Ectodermal cell (in vitro differentiated cells): ENCODE measurements at regions not wholly inside any gene's neighbourhood (a gene's known extent, or its start where the extent isn't known, plus 50 kb on each side); places are given as distances from the start of the nearest gene placed in this dataset.

Experiments used
- H3K27ac ChIP-seq: 2 replicates; pipeline ENCODE4 v1.7.0; 2013; ENCODE audit warnings: mild to moderate bottlenecking, low read depth, low read length; ENCODE audit not compliant: insufficient read depth, poor library complexity, severe bottlenecking
- H3K27me3 ChIP-seq: 2 replicates; pipeline ENCODE4 v1.7.0; 2013; ENCODE audit warnings: mild to moderate bottlenecking, low read length; ENCODE audit not compliant: insufficient read depth, control insufficient read depth, poor library complexity, severe bottlenecking
- H3K36me3 ChIP-seq: one replicate; pipeline ENCODE4 v1.7.0; 2013; ENCODE audit warnings: low read length; ENCODE audit not compliant: control insufficient read depth, insufficient read depth
- H3K4me1 ChIP-seq: one replicate; pipeline ENCODE4 v1.7.0; 2013; ENCODE audit warnings: low read length; ENCODE audit not compliant: control insufficient read depth, insufficient read depth
- H3K4me3 ChIP-seq: 2 replicates; pipeline ENCODE4 v1.7.0; 2013; ENCODE audit warnings: low read depth, low read length, control low read depth; ENCODE audit not compliant: insufficient read depth
- H3K9me3 ChIP-seq: 2 replicates; pipeline ENCODE4 v1.7.0; 2013; ENCODE audit warnings: mild to moderate bottlenecking, low read length, moderate library complexity; ENCODE audit not compliant: control insufficient read depth
- WGBS, 2 experiments: methylation state at CpG; one replicate each; pipeline ENCODE4 v1.1.7; 2013; ENCODE audit warnings: missing lambda C conversion rate in 2 of 2; 5-methylcytosine and 5-hydroxymethylcytosine counted together

DNA sequence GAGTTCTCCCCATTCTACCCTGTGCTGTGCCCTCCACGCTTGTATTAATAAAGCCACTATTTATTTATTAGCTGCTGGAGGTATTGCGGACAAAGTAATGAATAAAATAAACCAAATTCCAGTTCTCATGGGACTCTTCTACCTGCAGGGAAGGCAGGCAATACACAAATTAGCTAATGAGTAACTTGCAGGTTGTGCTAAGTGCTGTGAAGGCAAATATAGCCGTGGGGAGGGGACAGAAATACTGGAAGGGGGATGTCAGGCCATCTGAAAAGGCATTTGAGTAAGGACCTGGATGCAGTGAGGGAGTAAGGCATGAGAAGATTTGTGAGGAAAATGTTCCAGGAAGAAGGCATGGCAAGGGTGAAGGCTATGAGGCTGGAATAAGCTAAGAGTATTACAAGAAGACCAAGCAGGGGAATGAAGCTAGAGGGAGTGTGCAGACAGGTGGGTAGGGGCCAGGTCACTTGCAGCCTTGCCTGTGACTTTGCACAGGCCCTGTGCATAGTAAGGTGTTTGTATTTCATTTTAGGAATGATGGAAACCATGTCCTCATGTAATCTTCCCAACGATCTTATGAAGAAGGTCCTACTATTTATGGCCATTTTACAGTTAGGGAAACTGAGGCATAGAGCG lies 167.5 kb downstream of the PTPN11 start:
- Histone ChIP-seq H3K9me3 (no peaks in the 10 kb centered on the region), H3K4me1 (no peaks in the 10 kb centered on the region), H3K36me3 (no peaks in the 10 kb centered on the region), H3K4me3 (no peak overlapping the region), H3K27me3 (no peaks in the 10 kb centered on the region), H3K27ac (no peak overlapping the region)
- 88 to 96% methylated on average over 4 to 5 of the region's 5 CpGs for WGBS, 2 experiments

GRCh38 chr12:112589275-112589674 lies 170.5 kb downstream of the PTPN11 start:
- H3K4me1 ChIP-seq: no peaks in the 10 kb centered on the region
- WGBS, 2 experiments: 93 to 95% methylated on average over 1 of the region's 1 CpG
- H3K27me3 ChIP-seq: no peaks in the 10 kb centered on the region
- no peak overlapping the region for H3K4me3 ChIP-seq
- H3K9me3 ChIP-seq: no peaks in the 10 kb centered on the region
- no peaks in the 10 kb centered on the region for H3K36me3 ChIP-seq
- no peak overlapping the region for H3K27ac ChIP-seq

GRCh38 chr12:112590281-112590680 lies 171.5 kb downstream of the PTPN11 start:
- H3K36me3 ChIP-seq: no peaks in the 10 kb centered on the region
- 13 to 17% methylated on average over 2 to 3 of the region's 3 CpGs for WGBS, 2 experiments
- H3K4me1 ChIP-seq: no peaks in the 10 kb centered on the region
- H3K4me3 ChIP-seq: no peak overlapping the region
- H3K27ac ChIP-seq: no peak overlapping the region
- no peaks in the 10 kb centered on the region for H3K9me3 ChIP-seq
- H3K27me3 ChIP-seq: no peaks in the 10 kb centered on the region

DNA sequence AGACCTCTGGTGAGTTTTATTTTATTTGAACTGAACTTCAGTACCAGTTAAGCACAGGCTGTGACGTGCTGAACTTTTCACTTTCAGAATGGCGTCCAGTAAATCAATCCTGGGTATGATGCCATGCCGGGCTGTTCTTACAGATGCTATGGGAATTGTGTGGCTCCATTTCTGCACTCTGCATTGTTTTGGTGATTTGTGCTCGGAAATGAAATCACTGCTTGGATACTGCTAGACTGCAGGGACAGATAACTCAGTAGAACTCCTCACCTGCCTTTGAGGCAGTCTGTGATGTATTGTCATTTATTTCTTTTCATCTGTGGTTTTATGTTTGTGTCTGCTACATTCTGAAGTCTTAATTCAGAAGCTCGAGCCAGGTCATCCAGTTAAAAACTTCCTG lies 172.7 kb downstream of the PTPN11 start:
- Histone ChIP-seq H3K4me3 (no peak overlapping the region), H3K36me3 (no peaks in the 10 kb centered on the region), H3K9me3 (no peaks in the 10 kb centered on the region), H3K27ac (no peak overlapping the region), H3K27me3 (no peaks in the 10 kb centered on the region), H3K4me1 (no peaks in the 10 kb centered on the region)
- 80 to 85% methylated on average over 5 of the region's 5 CpGs for WGBS, 2 experiments

DNA sequence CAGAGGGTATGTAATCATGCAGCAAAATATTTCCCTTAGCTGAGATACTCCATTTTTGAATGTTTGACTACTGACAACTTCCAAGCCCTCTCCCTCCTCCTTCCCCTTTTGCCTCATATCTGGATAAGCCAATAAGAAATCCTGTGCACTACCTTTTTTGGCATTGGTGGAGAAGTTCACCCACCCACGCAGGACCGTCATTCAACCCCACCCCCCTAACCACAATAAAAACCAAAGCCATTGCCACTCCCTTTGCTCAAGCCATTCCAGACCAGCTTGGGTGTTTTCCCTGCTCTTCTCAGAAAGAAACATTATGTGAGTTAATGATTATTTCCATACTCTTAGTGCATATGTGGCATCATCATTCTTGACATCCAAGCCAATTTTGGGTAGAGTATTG lies 176.7 kb downstream of the PTPN11 start:
- Histone ChIP-seq H3K27me3 (no peaks in the 10 kb centered on the region), H3K4me1 (no peaks in the 10 kb centered on the region), H3K27ac (no peak overlapping the region), H3K9me3 (no peaks in the 10 kb centered on the region), H3K36me3 (no peaks in the 10 kb centered on the region), H3K4me3 (no peak overlapping the region)
- 94 to 100% methylated on average over 2 of the region's 2 CpGs for WGBS, 2 experiments

GRCh38 chr12:112597986-112598385 lies 179.2 kb downstream of the PTPN11 start:
- H3K27me3 ChIP-seq: no peaks in the 10 kb centered on the region
- no peak overlapping the region for H3K27ac ChIP-seq
- no peak overlapping the region for H3K4me3 ChIP-seq
- WGBS, 2 experiments: 92 to 94% methylated on average over 4 of the region's 4 CpGs
- H3K36me3 ChIP-seq: no peaks in the 10 kb centered on the region
- H3K4me1 ChIP-seq: peaks cover 18% of the 10 kb centered on the region
- no peaks in the 10 kb centered on the region for H3K9me3 ChIP-seq

DNA sequence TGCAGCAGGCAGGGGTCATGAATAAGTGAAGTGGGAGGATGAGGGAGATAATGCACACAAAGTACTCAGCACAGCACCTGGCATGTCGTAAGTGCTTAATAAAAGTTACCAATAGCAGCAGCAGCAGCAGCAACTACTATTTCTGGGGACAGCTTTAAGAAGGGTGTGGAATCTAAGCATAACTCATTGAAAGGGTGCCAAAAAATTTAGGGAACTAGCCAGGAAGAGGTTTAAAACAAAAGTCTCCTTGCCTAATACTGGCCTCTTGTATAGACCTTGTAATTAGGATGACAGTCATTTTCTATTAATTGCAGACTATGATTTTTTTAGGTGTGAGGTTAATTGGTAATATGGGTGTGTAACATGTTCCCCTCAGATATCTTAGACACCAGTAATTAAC lies 179.9 kb downstream of the PTPN11 start:
- Histone ChIP-seq H3K9me3 (no peaks in the 10 kb centered on the region), H3K36me3 (no peaks in the 10 kb centered on the region), H3K27me3 (no peaks in the 10 kb centered on the region), H3K4me1 (peaks cover 18% of the 10 kb centered on the region), H3K27ac (no peak overlapping the region), H3K4me3 (no peak overlapping the region)
- 85 to 98% methylated on average over 1 of the region's 1 CpG for WGBS, 2 experiments

GRCh38 chr12:112599871-112600270 lies 181.1 kb downstream of the PTPN11 start:
- 87 to 93% methylated on average over 3 of the region's 3 CpGs for WGBS, 2 experiments
- Histone ChIP-seq H3K27me3 (no peaks in the 10 kb centered on the region), H3K4me3 (no peak overlapping the region), H3K36me3 (no peaks in the 10 kb centered on the region), H3K4me1 (peaks cover 18% of the 10 kb centered on the region), H3K27ac (no peak overlapping the region), H3K9me3 (no peaks in the 10 kb centered on the region)

GRCh38 chr12:112602150-112602549 lies 183.4 kb downstream of the PTPN11 start:
- 0% methylated on average over 2 to 3 of the region's 3 CpGs for WGBS, 2 experiments
- H3K4me1 ChIP-seq: peaks cover 18% of the 10 kb centered on the region
- H3K4me3 ChIP-seq: no peak overlapping the region
- no peaks in the 10 kb centered on the region for H3K9me3 ChIP-seq
- peak overlapping the region; percentile 76 for H3K27ac ChIP-seq
- H3K27me3 ChIP-seq: no peaks in the 10 kb centered on the region
- H3K36me3 ChIP-seq: no peaks in the 10 kb centered on the region

DNA sequence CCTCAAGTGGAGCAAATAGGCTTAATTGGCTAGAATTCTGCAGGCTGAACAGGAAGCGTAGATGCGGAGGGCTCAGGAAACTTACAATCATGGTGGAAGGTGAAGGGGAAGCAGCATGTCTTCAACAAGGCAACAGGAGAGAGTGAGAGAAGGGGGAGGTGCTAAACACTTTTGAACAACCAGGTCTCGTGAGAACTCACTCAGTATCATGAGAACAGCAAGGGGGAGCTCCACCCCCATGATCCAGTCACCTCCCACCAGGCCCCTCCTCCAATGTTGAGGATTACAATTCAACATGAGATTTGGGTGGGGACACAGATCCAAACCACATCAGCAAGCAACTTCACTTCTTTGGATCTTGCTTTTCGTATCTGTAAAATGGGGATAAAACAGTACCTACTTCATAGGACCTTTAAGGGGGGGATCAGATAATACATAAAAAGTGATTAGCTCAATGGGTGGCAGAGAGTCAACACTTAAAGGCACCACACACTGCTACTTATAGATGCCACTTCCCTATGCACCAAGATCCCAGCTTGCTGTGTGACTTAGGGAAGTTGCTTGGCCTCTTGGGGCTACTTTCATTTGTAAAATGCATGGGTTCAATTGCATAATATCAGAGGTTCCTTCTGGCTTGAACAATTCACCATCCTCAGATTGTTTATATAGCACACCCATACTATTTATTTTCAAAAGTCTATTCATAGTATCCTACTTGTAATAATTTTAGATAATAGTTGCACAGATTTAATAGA lies 184.8 kb upstream of the RPH3A start:
- 86 to 94% methylated on average over 4 of the region's 4 CpGs for WGBS, 2 experiments
- no peak overlapping the region for H3K27ac ChIP-seq
- peaks cover 10% of the 10 kb centered on the region for H3K4me1 ChIP-seq
- no peak overlapping the region for H3K4me3 ChIP-seq
- no peaks in the 10 kb centered on the region for H3K36me3 ChIP-seq
- no peaks in the 10 kb centered on the region for H3K9me3 ChIP-seq
- H3K27me3 ChIP-seq: no peaks in the 10 kb centered on the region
